Spleen (tissue), 11 donors: ENCODE measurements at regions not wholly inside any gene's neighbourhood (a gene's known extent, or its start where the extent isn't known, plus 50 kb on each side); places are given as distances from the start of the nearest gene placed in this dataset.

Experiments
- DNase-seq: peaks from one replicate; pipeline ENCODE4 v3.0.0-alpha.2; 2020
- H3K27ac ChIP-seq, 8 donors: fragments of 200-600 bp; sonication (generic) in 7 of 8; 1 replicate in 4 of 8; 2 replicates in 4 of 8; pipeline versions ENCODE4 v1.5.0 to v1.8.0; 2016 to 2021; ENCODE audit warnings: inconsistent platforms in 4 of 8, mild to moderate bottlenecking in 4 of 8, moderate library complexity in 1 of 8
- H3K27me3 ChIP-seq, 7 donors: fragments of 200-600 bp; sonication (generic) in 6 of 7; replicated peaks in 1 of 7; 1 replicate in 4 of 7; 2 replicates in 3 of 7; pipeline versions ENCODE4 v1.5.0 to v1.8.0; 2016 to 2021; ENCODE audit warnings: inconsistent platforms in 3 of 7, mild to moderate bottlenecking in 1 of 7
- H3K36me3 ChIP-seq, 6 donors: fragments of 200-600 bp; sonication (generic) in 5 of 6; 1 replicate in 4 of 6; 2 replicates in 2 of 6; pipeline versions ENCODE4 v1.5.0 to v1.8.0; 2016 to 2021; ENCODE audit warnings: inconsistent platforms in 2 of 6
- H3K4me1 ChIP-seq, 6 donors: fragments of 200-600 bp; sonication (generic) in 5 of 6; 1 replicate in 3 of 6; 2 replicates in 3 of 6; pipeline versions ENCODE4 v1.5.0 to v1.8.0; 2016 to 2021; ENCODE audit warnings: inconsistent platforms in 3 of 6
- H3K4me3 ChIP-seq, 8 donors: fragments of 200-600 bp; sonication (generic) in 7 of 8; 1 replicate in 4 of 8; 2 replicates in 4 of 8; pipeline versions ENCODE4 v1.5.0 to v1.8.0; 2016 to 2021; ENCODE audit warnings: inconsistent platforms in 4 of 8, mild to moderate bottlenecking in 4 of 8, moderate library complexity in 2 of 8
- H3K9me3 ChIP-seq, 8 donors: fragments of 200-600 bp; sonication (generic) in 7 of 8; 1 replicate in 4 of 8; 2 replicates in 4 of 8; pipeline versions ENCODE4 v1.5.0 to v1.8.0; 2016 to 2021; ENCODE audit warnings: inconsistent platforms in 4 of 8
- CTCF ChIP-seq, 11 experiments: fragments of 200-600 bp in 7 of 11; fragments of 450-650 bp in 4 of 11; sonication (generic) in 4 of 11; IDR thresholded peaks in 8 of 11; conservative IDR thresholded peaks in 3 of 11; 1 replicate in 7 of 11; 2 replicates in 4 of 11; pipeline versions ENCODE4 v1.4.0 to v1.8.0; 2016 to 2021; ENCODE audit warnings: antibody characterized with exemption in 11 of 11, inconsistent platforms in 4 of 11, mild to moderate bottlenecking in 1 of 11
- POLR2A ChIP-seq, 3 donors: fragments of 450-650 bp; IDR thresholded peaks; one replicate each; pipeline ENCODE4 v1.5.1; 2017; ENCODE audit warnings: antibody characterized with exemption in 3 of 3, mild to moderate bottlenecking in 1 of 3
- POLR2AphosphoS5 ChIP-seq, 3 donors: sonication (generic); formaldehyde crosslinking; IDR thresholded peaks; one replicate each; pipeline ENCODE4 v1.5.1; 2017; ENCODE audit warnings: antibody characterized with exemption in 3 of 3
- WGBS, 5 donors: extraction: QIAGEN DNeasy Blood & Tissue Kit in 3 of 5; methylation state at CpG; one replicate each; pipeline versions ENCODE4 v1.1.5 to v1.1.7; 2013 to 2018; 5-methylcytosine and 5-hydroxymethylcytosine counted together
- intact Hi-C: fragments of 100-400 bp; cut with DNase I; formaldehyde crosslinking; loops from one replicate; pipeline ENCODE4 v1.15.0; 2023; ENCODE audit warnings: low total_unique reads
- donor health status: healthy with polysubstance abuse.
- donor health status: DM: no; HTN: no; CAD: no; lungs with moderate emphysema.
- donor health status: DM: no; HTN: no; CAD: no.
- donor health status: Bipolar disorder and iron deficiency.
- donor health status: healthy.
- donor health status: DM: no; HTN: no; CAD: no.
- donor health status: DM: yes; HTN: yes; CAD: no.

DNA sequence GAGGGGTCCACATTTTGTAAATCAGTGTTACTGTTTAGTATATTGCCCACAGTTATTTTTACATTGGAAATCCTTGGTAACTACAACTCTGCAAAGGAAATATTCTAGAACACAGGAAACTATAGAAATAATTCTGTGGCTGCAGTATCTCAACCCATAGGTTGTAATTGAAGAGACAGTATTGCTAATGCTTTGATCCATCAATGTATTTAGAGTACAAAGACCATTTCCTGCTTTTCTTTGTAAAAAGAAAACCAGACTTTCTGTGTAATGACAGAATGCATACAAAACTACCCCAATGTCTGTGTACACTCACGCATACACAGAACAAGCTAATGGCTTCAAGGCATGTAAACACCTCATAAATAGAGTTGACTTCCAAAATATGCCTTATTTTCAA, 622.1 kb upstream of the ARGLU1 start:
- no peak for DNase-seq
- TF ChIP-seq CTCF (IDR thresholded peaks at IDR 0.05 in 8 of 11, conservative IDR thresholded peaks at IDR 0.05 in 3 of 11) = no peak
- no peak for TF ChIP-seq POLR2AphosphoS5 (IDR thresholded peaks at IDR 0.05)
- no peak for TF ChIP-seq POLR2A (IDR thresholded peaks at IDR 0.05)
- H3K9me3 ChIP-seq = peaks cover 0 to 6% (median 0%) of the 10 kb centered on the region in 8 donors
- no peak overlapping the region for H3K4me3 ChIP-seq
- H3K36me3 ChIP-seq = no peaks in the 10 kb centered on the region
- intact Hi-C loops = no loop called here
- H3K27me3 ChIP-seq = no peaks in the 10 kb centered on the region
- WGBS, 5 donors = 83 to 95% (median 94%) methylated on average over 1 of the region's 1 CpG
- no peak overlapping the region for H3K27ac ChIP-seq
- no peaks in the 10 kb centered on the region for H3K4me1 ChIP-seq

DNA sequence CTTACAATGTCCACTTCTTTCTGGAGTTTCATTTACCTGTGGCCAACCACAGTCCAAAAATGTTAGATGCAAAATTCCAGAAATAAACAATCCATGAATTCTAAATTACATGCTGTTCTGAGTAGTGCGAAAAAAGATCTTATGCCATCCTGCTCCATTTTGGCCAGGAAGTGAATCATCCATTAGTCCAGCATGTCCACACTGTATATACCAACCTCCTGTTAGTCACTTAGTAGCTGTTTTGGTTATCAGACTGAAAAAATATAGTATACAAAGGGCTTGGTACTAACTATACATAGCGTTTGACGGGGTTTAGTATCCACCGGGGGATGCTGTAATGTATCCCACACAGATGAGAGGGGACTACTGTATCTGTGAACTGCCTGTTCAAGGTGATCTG, 618.0 kb upstream of the ARGLU1 start:
- Histone ChIP-seq H3K27ac (no peak overlapping the region), H3K27me3 (no peaks in the 10 kb centered on the region), H3K4me3 (no peak overlapping the region), H3K36me3 (no peaks in the 10 kb centered on the region), H3K9me3 (peaks cover 0 to 11% (median 0%) of the 10 kb centered on the region in 8 donors), H3K4me1 (no peaks in the 10 kb centered on the region)
- DNase-seq = no peak
- TF ChIP-seq POLR2A (IDR thresholded peaks at IDR 0.05) = no peak
- no peak for TF ChIP-seq POLR2AphosphoS5 (IDR thresholded peaks at IDR 0.05)
- TF ChIP-seq CTCF (IDR thresholded peaks at IDR 0.05 in 8 of 11, conservative IDR thresholded peaks at IDR 0.05 in 3 of 11) = no peak
- intact Hi-C loops = no loop called here
- 85 to 97% (median 94%) methylated on average over 4 of the region's 4 CpGs for WGBS, 5 donors

- Histone ChIP-seq H3K9me3 (peaks cover 0 to 6% (median 0%) of the 10 kb centered on the region in 8 donors), H3K27me3 (no peaks in the 10 kb centered on the region), H3K4me3 (no peak overlapping the region), H3K4me1 (no peaks in the 10 kb centered on the region), H3K36me3 (no peaks in the 10 kb centered on the region), H3K27ac (no peak overlapping the region)
- TF ChIP-seq POLR2AphosphoS5 (IDR thresholded peaks at IDR 0.05) (no peak), CTCF (IDR thresholded peaks at IDR 0.05 in 8 of 11, conservative IDR thresholded peaks at IDR 0.05 in 3 of 11) (no peak), POLR2A (IDR thresholded peaks at IDR 0.05) (no peak)
- 79 to 89% (median 83%) methylated on average over 12 of the region's 12 CpGs for WGBS, 5 donors
- intact Hi-C loops = no loop called here
- DNase-seq = no peak
Measured at GRCh38 chr13:107170270-107170931, 602.5 kb upstream of the ARGLU1 start.

DNA sequence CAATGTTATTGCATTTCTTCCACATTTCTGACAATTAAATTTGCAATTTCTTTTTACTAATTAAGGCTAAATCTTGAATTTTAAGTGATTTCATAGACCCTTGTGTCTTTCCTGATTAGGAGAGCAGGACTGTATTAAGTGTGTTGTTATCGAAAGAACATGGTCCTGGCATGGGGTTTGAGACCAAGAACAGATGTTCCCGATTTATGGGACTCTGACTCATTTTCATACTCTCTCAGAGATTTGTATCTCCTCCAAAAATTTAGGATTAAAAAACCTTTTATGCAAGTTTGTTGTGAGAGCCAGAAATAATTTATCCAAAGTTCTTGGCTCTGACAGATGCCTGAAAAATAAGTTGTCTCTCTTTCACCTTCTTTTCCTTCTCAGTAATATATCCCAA, 589.3 kb upstream of the ARGLU1 start:
- intact Hi-C loops = no loop called here
- no peaks in the 10 kb centered on the region for H3K9me3 ChIP-seq
- WGBS, 5 donors = 79 to 93% (median 84%) methylated on average over 2 of the region's 2 CpGs

More for the DNA sequence above, 589.3 kb upstream of the ARGLU1 start:
- Histone ChIP-seq H3K4me1 (no peaks in the 10 kb centered on the region), H3K36me3 (no peaks in the 10 kb centered on the region), H3K27me3 (no peaks in the 10 kb centered on the region), H3K4me3 (no peak overlapping the region), H3K27ac (no peak overlapping the region)
- no peak for DNase-seq
- no peak for TF ChIP-seq POLR2AphosphoS5 (IDR thresholded peaks at IDR 0.05)
- TF ChIP-seq CTCF (IDR thresholded peaks at IDR 0.05 in 8 of 11, conservative IDR thresholded peaks at IDR 0.05 in 3 of 11) = no peak
- TF ChIP-seq POLR2A (IDR thresholded peaks at IDR 0.05) = no peak
